SK-N-SH (cell line): ENCODE measurements at regions not wholly inside any gene's neighbourhood (a gene's known extent, or its start where the extent isn't known, plus 50 kb on each side); places are given as distances from the start of the nearest gene placed in this dataset.

Experiments used
- EP300 ChIP-seq, 2 experiments: IDR thresholded peaks; 2 replicates each; pipeline versions ENCODE4 v1.4.0 to v1.6.1; 2012; ENCODE audit warnings: borderline replicate concordance in 1 of 2, low read depth in 1 of 2, low read length in 1 of 2
- TF ChIP-seq, protein P1 (sequence below): fragments of 200-600 bp; sonication (generic); IDR thresholded peaks from 2 replicates; pipeline ENCODE4 v1.6.1; 2017; ENCODE audit warnings: antibody characterized with exemption, mild to moderate bottlenecking, moderate library complexity

DNA sequence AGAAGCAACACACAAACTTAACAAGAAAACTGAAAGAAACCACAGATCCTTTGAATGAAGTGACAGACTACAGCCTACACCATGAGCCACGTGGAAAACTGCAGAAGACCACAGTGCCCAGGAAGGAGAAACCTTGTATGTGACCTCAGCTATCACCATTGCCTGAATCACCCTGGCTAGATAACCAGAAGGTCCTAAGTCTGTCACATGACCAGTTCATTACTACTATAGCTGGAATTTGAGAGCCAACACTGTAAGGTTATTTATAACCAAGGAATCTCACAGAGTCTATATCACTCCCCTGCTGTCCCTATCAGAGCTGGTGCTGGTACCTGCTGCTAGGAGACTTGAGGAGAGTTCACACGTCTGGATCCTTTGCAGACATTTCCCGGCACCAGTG is 90.3 kb upstream of the FBXL17 start:
- TF ChIP-seq, protein P1, sequence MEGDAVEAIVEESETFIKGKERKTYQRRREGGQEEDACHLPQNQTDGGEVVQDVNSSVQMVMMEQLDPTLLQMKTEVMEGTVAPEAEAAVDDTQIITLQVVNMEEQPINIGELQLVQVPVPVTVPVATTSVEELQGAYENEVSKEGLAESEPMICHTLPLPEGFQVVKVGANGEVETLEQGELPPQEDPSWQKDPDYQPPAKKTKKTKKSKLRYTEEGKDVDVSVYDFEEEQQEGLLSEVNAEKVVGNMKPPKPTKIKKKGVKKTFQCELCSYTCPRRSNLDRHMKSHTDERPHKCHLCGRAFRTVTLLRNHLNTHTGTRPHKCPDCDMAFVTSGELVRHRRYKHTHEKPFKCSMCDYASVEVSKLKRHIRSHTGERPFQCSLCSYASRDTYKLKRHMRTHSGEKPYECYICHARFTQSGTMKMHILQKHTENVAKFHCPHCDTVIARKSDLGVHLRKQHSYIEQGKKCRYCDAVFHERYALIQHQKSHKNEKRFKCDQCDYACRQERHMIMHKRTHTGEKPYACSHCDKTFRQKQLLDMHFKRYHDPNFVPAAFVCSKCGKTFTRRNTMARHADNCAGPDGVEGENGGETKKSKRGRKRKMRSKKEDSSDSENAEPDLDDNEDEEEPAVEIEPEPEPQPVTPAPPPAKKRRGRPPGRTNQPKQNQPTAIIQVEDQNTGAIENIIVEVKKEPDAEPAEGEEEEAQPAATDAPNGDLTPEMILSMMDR: no peak
- no peak for TF ChIP-seq EP300 (IDR thresholded peaks at IDR 0.05; ENCODE audit: borderline replicate concordance in 1 of 2, low read depth in 1 of 2, low read length in 1 of 2)
